LNCaP clone FGC (cell line): ENCODE measurements at regions not wholly inside any gene's neighbourhood (a gene's known extent, or its start where the extent isn't known, plus 50 kb on each side); places are given as distances from the start of the nearest gene placed in this dataset.

ENCODE experiments used
- DNase-seq: peaks from one replicate; pipeline ENCODE4 v3.0.0-alpha.2; 2011; ENCODE audit warnings: low read depth
- H3K4me3 ChIP-seq: 2 replicates; pipeline ENCODE4 v1.5.1; 2011; ENCODE audit warnings: mild to moderate bottlenecking, low read depth, low read length, control low read depth
- TF ChIP-seq, protein P1 (sequence below): IDR thresholded peaks from 2 replicates; pipeline ENCODE4 v1.5.1; 2012; ENCODE audit warnings: mild to moderate bottlenecking; ENCODE audit not compliant: control insufficient read depth, insufficient read depth; ENCODE audit errors: extremely low read depth

DNA sequence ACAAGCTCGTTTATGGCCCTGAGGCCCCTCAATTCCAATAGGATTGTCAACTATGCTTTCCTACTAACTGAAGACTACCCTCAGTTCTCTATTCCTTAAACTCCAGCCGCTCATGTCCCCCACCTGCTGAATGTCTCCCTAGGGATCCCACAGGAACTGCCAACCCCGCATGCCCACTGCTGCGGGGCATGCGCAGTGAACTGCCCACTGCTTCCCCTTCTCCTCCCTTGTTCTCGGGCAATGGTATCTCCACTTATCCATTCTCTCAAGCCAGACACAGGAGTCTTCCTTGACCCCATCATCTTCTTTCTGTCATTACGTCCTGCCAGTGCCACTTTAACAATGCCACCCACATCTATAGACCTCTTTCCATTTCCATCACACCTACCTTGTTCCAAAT is 90.0 kb downstream of the FGF18 start:
- TF ChIP-seq, protein P1, sequence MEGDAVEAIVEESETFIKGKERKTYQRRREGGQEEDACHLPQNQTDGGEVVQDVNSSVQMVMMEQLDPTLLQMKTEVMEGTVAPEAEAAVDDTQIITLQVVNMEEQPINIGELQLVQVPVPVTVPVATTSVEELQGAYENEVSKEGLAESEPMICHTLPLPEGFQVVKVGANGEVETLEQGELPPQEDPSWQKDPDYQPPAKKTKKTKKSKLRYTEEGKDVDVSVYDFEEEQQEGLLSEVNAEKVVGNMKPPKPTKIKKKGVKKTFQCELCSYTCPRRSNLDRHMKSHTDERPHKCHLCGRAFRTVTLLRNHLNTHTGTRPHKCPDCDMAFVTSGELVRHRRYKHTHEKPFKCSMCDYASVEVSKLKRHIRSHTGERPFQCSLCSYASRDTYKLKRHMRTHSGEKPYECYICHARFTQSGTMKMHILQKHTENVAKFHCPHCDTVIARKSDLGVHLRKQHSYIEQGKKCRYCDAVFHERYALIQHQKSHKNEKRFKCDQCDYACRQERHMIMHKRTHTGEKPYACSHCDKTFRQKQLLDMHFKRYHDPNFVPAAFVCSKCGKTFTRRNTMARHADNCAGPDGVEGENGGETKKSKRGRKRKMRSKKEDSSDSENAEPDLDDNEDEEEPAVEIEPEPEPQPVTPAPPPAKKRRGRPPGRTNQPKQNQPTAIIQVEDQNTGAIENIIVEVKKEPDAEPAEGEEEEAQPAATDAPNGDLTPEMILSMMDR: no peak

DNA sequence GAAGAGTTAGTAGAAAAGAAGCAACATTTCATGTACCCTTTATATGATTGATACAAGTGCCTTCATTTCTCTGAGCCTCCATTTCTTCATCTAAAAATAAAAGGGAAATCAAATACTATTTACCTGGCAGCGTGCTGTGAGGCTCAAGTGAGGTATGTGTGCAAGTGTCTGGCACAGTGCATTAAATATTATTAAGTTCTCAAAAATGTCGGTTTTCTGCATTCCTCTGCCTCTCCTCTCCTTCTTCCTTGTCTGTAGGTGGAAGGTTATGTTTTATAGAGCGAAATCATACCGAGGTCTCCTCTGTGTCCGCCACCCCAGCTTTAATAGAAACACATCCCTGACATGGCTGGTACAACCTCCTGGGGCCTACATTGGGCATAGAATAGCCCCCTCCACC is 93.0 kb downstream of the FGF18 start:
- TF ChIP-seq, protein P1: no peak
- H3K4me3 ChIP-seq: no peak overlapping the region
- DNase-seq: no peak

More for the DNA sequence above, 90.0 kb downstream of the FGF18 start:
- DNase-seq: no peak
- no peak overlapping the region for H3K4me3 ChIP-seq

- H3K4me3 ChIP-seq: no peak overlapping the region
- no peak for DNase-seq
- TF ChIP-seq, protein P1: no peak
Observed at GRCh38 chr5:171513591-171513990, 94.1 kb downstream of the FGF18 start.

- H3K4me3 ChIP-seq: no peak overlapping the region
- TF ChIP-seq, protein P1: no peak
- no peak for DNase-seq
Observed at GRCh38 chr5:171518916-171519315, 99.5 kb downstream of the FGF18 start.

DNA sequence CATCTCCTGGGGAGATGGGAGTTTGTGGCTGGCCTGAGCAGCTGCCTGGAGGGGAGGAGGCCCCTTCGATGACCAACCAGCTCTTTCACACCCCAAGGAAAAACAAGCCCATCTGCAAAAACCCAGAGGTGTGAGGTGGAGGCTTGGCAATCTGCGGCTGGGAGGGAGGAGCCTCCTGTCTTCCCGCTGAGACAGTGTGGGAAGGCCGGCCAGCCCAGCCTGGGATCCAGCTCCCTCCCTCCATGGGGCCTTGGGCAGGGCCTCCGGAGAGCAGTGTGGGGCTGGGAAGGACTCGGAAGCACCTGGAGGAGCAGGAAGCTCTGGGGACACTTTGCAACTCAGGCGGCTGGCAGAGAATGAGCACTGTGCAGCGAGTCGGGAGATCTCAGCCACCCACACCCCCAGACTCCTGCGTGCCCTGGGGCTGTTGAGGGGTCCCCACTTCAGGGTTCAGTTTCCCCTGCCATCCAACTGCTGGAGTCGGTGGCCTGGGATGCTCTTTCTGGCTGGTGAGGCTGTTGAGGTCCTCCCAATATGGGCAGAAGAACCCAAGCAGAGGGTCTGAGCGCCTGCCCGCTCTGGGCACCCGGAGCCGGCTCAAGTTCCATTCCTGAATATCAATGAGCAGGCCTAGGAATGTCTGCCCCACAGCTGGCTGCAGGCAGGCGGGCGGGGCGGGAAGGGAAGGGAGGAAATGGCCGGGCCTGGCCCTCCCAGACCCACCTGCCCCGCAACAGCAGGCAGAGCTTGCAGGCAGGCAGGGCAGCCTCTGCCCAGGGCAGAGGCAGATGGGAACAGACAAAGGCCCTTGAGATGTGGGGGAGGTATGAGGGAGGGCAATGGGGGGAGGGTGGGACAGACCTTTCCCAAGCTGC is 101.1 kb downstream of the FGF18 start:
- no peak overlapping the region for H3K4me3 ChIP-seq
- TF ChIP-seq, protein P1: no peak
- no peak for DNase-seq

DNA sequence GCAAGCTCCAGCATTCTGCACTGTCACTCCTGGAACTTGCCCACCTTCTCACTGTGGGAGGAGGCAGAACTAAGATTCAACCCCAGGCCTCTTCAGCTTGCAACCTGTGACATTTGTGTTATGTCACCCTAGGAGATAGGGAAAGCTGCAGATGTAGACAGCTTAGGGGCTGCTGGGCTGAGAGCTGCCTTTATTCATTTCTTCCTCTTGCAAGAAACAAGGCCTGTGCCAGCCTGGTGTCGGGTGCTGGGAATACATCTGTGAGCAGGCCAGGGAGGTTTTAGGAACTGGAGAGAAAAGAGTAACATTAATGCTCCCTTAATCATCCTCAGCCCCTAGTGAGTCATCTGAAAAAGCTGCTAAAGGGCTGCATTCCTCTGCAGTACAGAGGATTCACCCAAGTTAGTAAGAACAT is 101.8 kb downstream of the FGF18 start:
- no peak overlapping the region for H3K4me3 ChIP-seq
- TF ChIP-seq, protein P1: no peak
- no peak for DNase-seq

DNA sequence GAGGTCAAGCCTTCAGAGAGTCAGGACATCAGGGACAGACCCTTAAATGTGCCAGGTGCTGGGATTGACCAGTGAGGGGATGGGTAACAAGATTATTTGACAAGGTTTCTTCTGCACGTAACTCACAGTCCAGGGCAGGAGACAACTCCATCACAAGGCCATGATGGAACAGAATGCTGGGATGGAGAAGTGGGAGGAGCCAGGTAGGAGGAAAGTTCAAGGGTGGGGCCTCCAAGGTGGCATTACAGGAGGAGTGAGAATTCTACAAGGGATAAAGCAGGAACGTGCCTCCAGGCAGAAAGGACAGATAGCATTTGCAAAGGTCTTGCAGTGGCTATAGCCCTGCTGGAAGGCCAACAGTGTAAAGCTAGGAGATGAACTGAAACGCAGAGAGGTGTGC is 102.2 kb downstream of the FGF18 start:
- H3K4me3 ChIP-seq: no peak overlapping the region
- TF ChIP-seq, protein P1: no peak
- DNase-seq: no peak
